Astrocyte (in vitro differentiated cells and primary cell): ENCODE measurements at regions not wholly inside any gene's neighbourhood (a gene's known extent, or its start where the extent isn't known, plus 50 kb on each side); places are given as distances from the start of the nearest gene placed in this dataset.

Source experiments
- EZH2 ChIP-seq: IDR thresholded peaks from 2 replicates; pipeline ENCODE4 v1.6.1; 2012; ENCODE audit warnings: mild to moderate bottlenecking, low read length, inconsistent platforms; ENCODE audit not compliant: insufficient read depth
- TF ChIP-seq, protein P1 (sequence below): IDR thresholded peaks from 2 replicates; pipeline ENCODE4 v1.5.1; 2011; ENCODE audit warnings: low read depth, mild to moderate bottlenecking, inconsistent platforms, low read length, moderate library complexity; ENCODE audit not compliant: insufficient read depth

DNA sequence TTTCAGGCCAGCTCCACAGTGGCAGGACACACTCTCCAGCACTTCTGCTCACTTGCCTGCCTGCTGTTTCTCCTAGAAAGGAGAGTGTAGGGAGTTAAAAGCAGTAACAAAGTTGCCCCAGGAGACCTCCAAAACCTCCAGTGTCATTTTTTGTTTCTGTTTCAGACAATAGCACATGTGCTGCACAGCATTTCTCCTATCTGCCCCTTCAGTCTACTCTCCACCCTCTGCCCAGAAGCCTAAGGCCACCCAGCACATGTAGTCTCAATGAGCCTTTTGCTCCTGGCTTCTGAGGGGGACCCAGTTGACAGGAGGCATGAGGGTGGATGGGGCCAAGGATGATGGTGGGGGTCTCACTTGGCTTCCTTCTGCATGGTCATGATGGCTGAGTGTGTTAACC, 329.6 kb upstream of the CLNK start:
- TF ChIP-seq, protein P1, sequence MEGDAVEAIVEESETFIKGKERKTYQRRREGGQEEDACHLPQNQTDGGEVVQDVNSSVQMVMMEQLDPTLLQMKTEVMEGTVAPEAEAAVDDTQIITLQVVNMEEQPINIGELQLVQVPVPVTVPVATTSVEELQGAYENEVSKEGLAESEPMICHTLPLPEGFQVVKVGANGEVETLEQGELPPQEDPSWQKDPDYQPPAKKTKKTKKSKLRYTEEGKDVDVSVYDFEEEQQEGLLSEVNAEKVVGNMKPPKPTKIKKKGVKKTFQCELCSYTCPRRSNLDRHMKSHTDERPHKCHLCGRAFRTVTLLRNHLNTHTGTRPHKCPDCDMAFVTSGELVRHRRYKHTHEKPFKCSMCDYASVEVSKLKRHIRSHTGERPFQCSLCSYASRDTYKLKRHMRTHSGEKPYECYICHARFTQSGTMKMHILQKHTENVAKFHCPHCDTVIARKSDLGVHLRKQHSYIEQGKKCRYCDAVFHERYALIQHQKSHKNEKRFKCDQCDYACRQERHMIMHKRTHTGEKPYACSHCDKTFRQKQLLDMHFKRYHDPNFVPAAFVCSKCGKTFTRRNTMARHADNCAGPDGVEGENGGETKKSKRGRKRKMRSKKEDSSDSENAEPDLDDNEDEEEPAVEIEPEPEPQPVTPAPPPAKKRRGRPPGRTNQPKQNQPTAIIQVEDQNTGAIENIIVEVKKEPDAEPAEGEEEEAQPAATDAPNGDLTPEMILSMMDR, result no peak
- no peak for TF ChIP-seq EZH2
